HCT116 (cell line): ENCODE measurements at regions not wholly inside any gene's neighbourhood (a gene's known extent, or its start where the extent isn't known, plus 50 kb on each side); places are given as distances from the start of the nearest gene placed in this dataset.

Experiments used
- ATAC-seq: fragments of 200-7000 bp; cut with Tn5 transposase; 2 replicates; pipeline ENCODE4 v1.9.1; 2020; ENCODE audit warnings: mild to moderate bottlenecking, moderate library complexity
- BruUV-seq: library from RNA; stranded (reverse); fragments of 400-500 nt; replicated peaks from 2 replicates; lab custom pipeline; 2021; lab: Mats Ljungman, UMichigan
- CTCF ChIA-PET: fragments of 300-600 bp; sonication (Branson Sonifier 250); formaldehyde crosslinking; loops from one replicate; lab custom pipeline; 2021; ENCODE audit warnings: antibody characterized with exemption; lab: Charles Lee
- POLR2A ChIA-PET: fragments of 300-600, 350-600 bp; sonication (Branson Sonifier 250); formaldehyde crosslinking; loops from one replicate; lab custom pipeline; 2021; ENCODE audit warnings: antibody characterized with exemption; lab: Charles Lee
- RAD21 ChIA-PET, 2 experiments: fragments of 300-600 bp; sonication (Branson Sonifier 250); formaldehyde crosslinking; loops; one replicate each; lab custom pipeline; 2023; ENCODE audit warnings: low total read pairs in 2 of 2; ENCODE audit not compliant: uncharacterized antibody in 2 of 2, unreplicated experiment in 2 of 2, low non-redundant PET in 1 of 2; lab: Charles Lee
- DNase-seq: peaks from one replicate; pipeline ENCODE4 v3.0.0-alpha.2; 2010; ENCODE audit warnings: low read depth, low spot score
- H2AFZ ChIP-seq: fragments of 200-600 bp; shearing (Covaris generic), sonication (generic); 2 replicates; pipeline ENCODE4 v1.6.1; 2017; ENCODE audit warnings: low read depth, mixed run types, mixed read lengths, antibody characterized with exemption, low read length; ENCODE audit not compliant: poor library complexity, severe bottlenecking
- H3K27ac ChIP-seq: 2 replicates; pipeline ENCODE4 v1.5.1; 2012; ENCODE audit warnings: low read depth, low read length
- H3K27me3 ChIP-seq: fragments of 200-600 bp; sonication (generic); 2 replicates; pipeline ENCODE4 v1.6.1; 2016; ENCODE audit warnings: mixed run types, low read length, mixed read lengths; ENCODE audit not compliant: insufficient read depth
- H3K36me3 ChIP-seq, 2 experiments: fragments of 200-500 bp in 1 of 2; fragments of 200-600 bp in 1 of 2; sonication (Bioruptor generic) in 1 of 2; sonication (generic) in 1 of 2; 2 replicates each; pipeline versions ENCODE4 v1.5.1 to v1.6.1; 2014 to 2016; ENCODE audit warnings: low read length in 2 of 2, inconsistent platforms in 1 of 2, mixed read lengths in 1 of 2, mixed run types in 1 of 2; ENCODE audit not compliant: insufficient read depth in 2 of 2, control insufficient read depth in 1 of 2
- H3K4me1 ChIP-seq, 2 experiments: fragments of 200-600 bp in 1 of 2; sonication (generic) in 1 of 2; 2 replicates each; pipeline versions ENCODE4 v1.5.1 to v1.6.1; 2012 to 2017; ENCODE audit warnings: low read length in 2 of 2, inconsistent platforms in 1 of 2, mild to moderate bottlenecking in 1 of 2, mixed read lengths in 1 of 2, mixed run types in 1 of 2, moderate library complexity in 1 of 2; ENCODE audit not compliant: insufficient read depth in 2 of 2, control insufficient read depth in 1 of 2
- H3K4me2 ChIP-seq: fragments of 200-600 bp; sonication (generic); 2 replicates; pipeline ENCODE4 v1.6.1; 2017; ENCODE audit warnings: mixed run types, low read length, mixed read lengths
- H3K4me3 ChIP-seq, 2 experiments: fragments of 200-600 bp in 1 of 2; sonication (generic) in 1 of 2; replicated peaks in 1 of 2; 2 replicates each; pipeline ENCODE4 v1.5.1; 2011 to 2016; ENCODE audit warnings: low read length in 2 of 2, control low read depth in 1 of 2, low read depth in 1 of 2, mild to moderate bottlenecking in 1 of 2, mixed read lengths in 1 of 2, mixed run types in 1 of 2
- H3K79me2 ChIP-seq: fragments of 200-600 bp; sonication (generic); 2 replicates; pipeline ENCODE4 v1.6.1; 2017; ENCODE audit warnings: mild to moderate bottlenecking, mixed run types, low read length, moderate library complexity, mixed read lengths; ENCODE audit not compliant: insufficient read depth
- H3K9ac ChIP-seq: fragments of 200-600 bp; sonication (generic); 2 replicates; pipeline ENCODE4 v1.6.1; 2016; ENCODE audit warnings: low read length, mixed read lengths
- H3K9me2 ChIP-seq: fragments of 200-600 bp; sonication (generic), shearing (Covaris generic); 2 replicates; pipeline ENCODE4 v1.6.1; 2017; ENCODE audit warnings: mixed run types, mild to moderate bottlenecking, moderate library complexity; ENCODE audit not compliant: insufficient read depth
- H3K9me3 ChIP-seq, 2 experiments: fragments of 200-500 bp in 1 of 2; fragments of 200-600 bp in 1 of 2; sonication (Bioruptor generic) in 1 of 2; sonication (generic) in 1 of 2; 2 replicates each; pipeline ENCODE4 v1.6.1; 2014 to 2017; ENCODE audit warnings: low read length in 2 of 2, mixed read lengths in 2 of 2, inconsistent platforms in 1 of 2, low read depth in 1 of 2, mild to moderate bottlenecking in 1 of 2, mixed run types in 1 of 2, moderate library complexity in 1 of 2; ENCODE audit not compliant: control insufficient read depth in 1 of 2, insufficient read depth in 1 of 2
- H4K20me1 ChIP-seq: fragments of 200-600 bp; sonication (generic), shearing (Covaris generic); 2 replicates; pipeline ENCODE4 v1.6.1; 2017; ENCODE audit warnings: mixed run types, mild to moderate bottlenecking, moderate library complexity; ENCODE audit not compliant: insufficient read depth
- ATF3 ChIP-seq: IDR thresholded peaks from 2 replicates; pipeline ENCODE4 v1.6.1; 2012
- CBX3 ChIP-seq: IDR thresholded peaks from 2 replicates; pipeline ENCODE4 v1.6.1; 2012; ENCODE audit warnings: low read depth
- EGR1 ChIP-seq: IDR thresholded peaks from 2 replicates; pipeline ENCODE4 v1.6.1; 2012; ENCODE audit warnings: low read depth
- ELF1 ChIP-seq: IDR thresholded peaks from 2 replicates; pipeline ENCODE4 v1.6.1; 2012; ENCODE audit warnings: low read depth, borderline replicate concordance
- EZH2 ChIP-seq: fragments of 200-600 bp; sonication (generic); IDR thresholded peaks from 2 replicates; pipeline ENCODE4 v1.6.1; 2017; ENCODE audit warnings: antibody characterized with exemption, mixed run types
- EZH2phosphoT487 ChIP-seq: fragments of 200-600 bp; IDR thresholded peaks from 2 replicates; pipeline ENCODE4 v1.6.1; 2018; ENCODE audit warnings: antibody characterized with exemption, borderline replicate concordance
- FOSL1 ChIP-seq: IDR thresholded peaks from 2 replicates; pipeline ENCODE4 v1.6.1; 2012; ENCODE audit warnings: low read depth
- JUND ChIP-seq: IDR thresholded peaks from 2 replicates; pipeline ENCODE4 v1.6.1; 2012
- POLR2A ChIP-seq: IDR thresholded peaks from 2 replicates; pipeline ENCODE4 v1.7.0; 2011; ENCODE audit warnings: borderline replicate concordance; ENCODE audit not compliant: insufficient read depth, insufficient read length; ENCODE audit errors: extremely low read depth
- POLR2AphosphoS5 ChIP-seq: IDR thresholded peaks from 2 replicates; pipeline ENCODE4 v1.6.1; 2011; ENCODE audit warnings: mild to moderate bottlenecking, low read depth, low read length, moderate library complexity
- RAD21 ChIP-seq: IDR thresholded peaks from 2 replicates; pipeline ENCODE4 v1.6.1; 2012; ENCODE audit warnings: low read depth, mild to moderate bottlenecking
- SP1 ChIP-seq: IDR thresholded peaks from 2 replicates; pipeline ENCODE4 v1.6.1; 2012; ENCODE audit warnings: low read depth
- SRF ChIP-seq: IDR thresholded peaks from 2 replicates; pipeline ENCODE4 v1.6.1; 2012; ENCODE audit warnings: low read depth
- TCF7L2 ChIP-seq: IDR thresholded peaks from 2 replicates; pipeline ENCODE4 v1.7.0; 2011; ENCODE audit warnings: borderline replicate concordance, inconsistent platforms; ENCODE audit not compliant: insufficient read depth, insufficient read length; ENCODE audit errors: extremely low read depth
- YY1 ChIP-seq: IDR thresholded peaks from 2 replicates; pipeline ENCODE4 v1.6.1; 2011; ENCODE audit warnings: low read length, low read depth, moderate library complexity, mild to moderate bottlenecking; ENCODE audit not compliant: insufficient replicate concordance; ENCODE audit errors: extremely low read depth
- ZNF274 ChIP-seq: fragments of 200-500 bp; sonication (Bioruptor generic); IDR thresholded peaks from 2 replicates; pipeline ENCODE4 v1.6.1; 2014; ENCODE audit warnings: mild to moderate bottlenecking, low read depth, low read length, inconsistent platforms
- intact Hi-C: fragments of 100-400 bp; cut with micrococcal nuclease; formaldehyde crosslinking; loops from 2 replicates; pipeline ENCODE4 v1.10.0; 2022
- TF ChIP-seq, protein P1 (sequence below): IDR thresholded peaks from 2 replicates; pipeline ENCODE4 v1.6.1; 2011; ENCODE audit warnings: mild to moderate bottlenecking, low read length, moderate library complexity; ENCODE audit not compliant: insufficient replicate concordance; ENCODE audit errors: extremely low read depth

GRCh38 chr2:121830809-121831208 is 75.4 kb downstream of the TSN start:
- BruUV-seq, result no TSS peak
- RAD21 ChIA-PET, result no interaction called here

GRCh38 chr2:121831841-121832240 is 76.4 kb downstream of the TSN start:
- Histone ChIP-seq H3K27ac (no peak overlapping the region), H3K27me3 (peaks cover 28% of the 10 kb centered on the region), H4K20me1 (no peaks in the 10 kb centered on the region), H3K79me2 (no peaks in the 10 kb centered on the region), H2AFZ (no peak overlapping the region), H3K4me1 (no peaks in the 10 kb centered on the region), H3K9me3 (no peaks in the 10 kb centered on the region), H3K4me3 (no peak overlapping the region), H3K4me2 (no peak overlapping the region), H3K9ac (no peak overlapping the region), H3K9me2 (no peaks in the 10 kb centered on the region), H3K36me3 (no peaks in the 10 kb centered on the region)
- intact Hi-C loops, result no loop called here
- POLR2A ChIA-PET, result no interaction called here
- RAD21 ChIA-PET, result no interaction called here
- ATAC-seq (no peak), DNase-seq (no peak)
- TF ChIP-seq POLR2AphosphoS5 (no peak), YY1 (no peak), ZNF274 (no peak), TCF7L2 (no peak), CBX3 (no peak), SRF (no peak), EZH2 (no peak), FOSL1 (no peak), POLR2A (no peak), RAD21 (no peak), EGR1 (no peak), EZH2phosphoT487 (no peak), ELF1 (no peak), JUND (no peak), ATF3 (no peak)
- TF ChIP-seq, protein P1, sequence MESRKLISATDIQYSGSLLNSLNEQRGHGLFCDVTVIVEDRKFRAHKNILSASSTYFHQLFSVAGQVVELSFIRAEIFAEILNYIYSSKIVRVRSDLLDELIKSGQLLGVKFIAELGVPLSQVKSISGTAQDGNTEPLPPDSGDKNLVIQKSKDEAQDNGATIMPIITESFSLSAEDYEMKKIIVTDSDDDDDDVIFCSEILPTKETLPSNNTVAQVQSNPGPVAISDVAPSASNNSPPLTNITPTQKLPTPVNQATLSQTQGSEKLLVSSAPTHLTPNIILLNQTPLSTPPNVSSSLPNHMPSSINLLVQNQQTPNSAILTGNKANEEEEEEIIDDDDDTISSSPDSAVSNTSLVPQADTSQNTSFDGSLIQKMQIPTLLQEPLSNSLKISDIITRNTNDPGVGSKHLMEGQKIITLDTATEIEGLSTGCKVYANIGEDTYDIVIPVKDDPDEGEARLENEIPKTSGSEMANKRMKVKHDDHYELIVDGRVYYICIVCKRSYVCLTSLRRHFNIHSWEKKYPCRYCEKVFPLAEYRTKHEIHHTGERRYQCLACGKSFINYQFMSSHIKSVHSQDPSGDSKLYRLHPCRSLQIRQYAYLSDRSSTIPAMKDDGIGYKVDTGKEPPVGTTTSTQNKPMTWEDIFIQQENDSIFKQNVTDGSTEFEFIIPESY, result no peak
- CTCF ChIA-PET, result no interaction called here
- no TSS peak for BruUV-seq

More at GRCh38 chr2:121830809-121831208, 75.4 kb downstream of the TSN start:
- intact Hi-C loops, result no loop called here
- Histone ChIP-seq H3K9ac (no peak overlapping the region), H3K9me3 (no peaks in the 10 kb centered on the region), H3K9me2 (no peaks in the 10 kb centered on the region), H3K4me2 (no peak overlapping the region), H3K36me3 (no peaks in the 10 kb centered on the region), H3K27ac (no peak overlapping the region), H3K79me2 (no peaks in the 10 kb centered on the region), H3K4me1 (no peaks in the 10 kb centered on the region), H2AFZ (no peak overlapping the region), H4K20me1 (no peaks in the 10 kb centered on the region), H3K4me3 (no peak overlapping the region), H3K27me3 (peaks cover 19% of the 10 kb centered on the region)
- ChIA-PET POLR2A (no interaction called here), CTCF (no interaction called here)
- DNase-seq, result no peak
- no peak for TF ChIP-seq RAD21
- TF ChIP-seq SP1, result no peak
- no peak for ATAC-seq
